Effector CD4-positive, alpha-beta T cell (primary cell): ENCODE measurements at regions not wholly inside any gene's neighbourhood (a gene's known extent, or its start where the extent isn't known, plus 50 kb on each side); places are given as distances from the start of the nearest gene placed in this dataset.

Experiments used
- DNase-seq: peaks from one replicate; pipeline ENCODE4 v3.0.0-alpha.2; 2020

GRCh38 chr2:196249171-196249570 lies 77.8 kb upstream of the STK17B start:
- DNase-seq = no peak

DNA sequence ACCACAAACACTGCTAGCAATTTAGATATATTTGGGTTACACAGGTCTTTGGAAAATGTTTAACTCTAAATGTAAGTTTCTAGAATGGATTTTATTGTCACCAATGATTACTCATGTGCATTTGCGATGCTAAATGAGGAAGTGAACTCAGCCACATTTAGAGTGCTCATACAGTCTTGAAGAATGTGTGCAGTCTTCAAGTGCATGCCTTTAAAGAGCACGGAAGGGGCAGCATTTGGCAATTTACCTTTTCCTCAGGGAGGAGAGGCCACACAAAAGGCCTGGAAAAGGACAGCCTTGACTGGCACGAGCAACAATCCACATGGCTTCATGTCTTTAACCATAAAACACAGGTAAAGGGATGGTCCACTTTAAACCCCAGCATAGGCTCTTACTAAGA lies 78.5 kb upstream of the STK17B start:
- DNase-seq = no peak

DNA sequence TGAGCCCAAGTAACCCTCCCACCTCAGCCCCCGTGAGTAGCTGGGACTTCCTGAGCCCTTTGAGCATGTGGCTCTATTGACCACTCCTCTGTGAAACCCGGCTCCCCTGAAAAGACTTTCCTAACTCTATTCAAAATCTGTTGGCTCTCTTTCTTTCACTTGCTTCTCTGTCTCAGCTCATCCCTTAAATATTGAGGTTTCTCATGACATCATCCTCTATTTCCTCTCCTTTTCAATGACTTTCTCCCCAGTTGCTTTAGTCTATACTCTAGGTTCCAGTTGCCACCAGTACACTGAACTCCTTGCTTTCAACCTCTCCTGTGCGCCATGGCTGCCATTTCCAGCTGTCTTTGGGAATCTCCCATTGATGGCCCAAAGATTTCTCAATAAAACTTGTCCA lies 79.8 kb upstream of the STK17B start:
- no peak for DNase-seq

DNA sequence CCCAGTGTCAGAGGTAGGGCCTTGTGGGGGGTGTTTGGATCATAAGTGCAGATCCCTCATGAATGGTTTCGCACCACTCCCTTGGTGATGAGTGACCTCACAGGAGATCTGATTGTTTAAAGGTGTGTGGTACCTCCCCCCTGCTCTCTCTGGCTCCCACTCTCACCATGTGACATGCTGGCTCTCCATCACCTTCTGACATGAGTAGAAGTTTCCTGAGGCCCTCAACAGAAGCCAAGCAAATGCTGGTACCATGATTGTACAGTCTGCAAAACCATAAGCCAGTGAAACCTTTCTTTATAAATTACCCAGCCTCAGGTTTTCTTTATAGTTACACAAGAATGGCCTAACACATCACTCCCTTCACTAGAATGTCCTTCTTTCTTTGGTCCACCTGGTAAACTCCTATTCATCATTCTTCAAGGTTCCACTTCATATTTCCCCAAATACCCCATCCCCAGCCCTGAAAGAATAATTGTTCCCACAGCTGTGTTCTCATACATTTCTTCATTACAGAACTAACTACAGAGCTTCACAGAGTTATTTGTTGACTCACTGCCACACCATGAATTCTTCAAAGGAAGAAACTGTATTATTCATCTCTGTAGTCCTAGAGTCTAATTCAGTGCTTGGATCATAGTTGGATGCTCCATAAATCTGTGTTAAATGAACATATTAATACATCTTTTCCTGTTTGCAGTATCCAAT lies 81.2 kb upstream of the STK17B start:
- DNase-seq = no peak

- DNase-seq = no peak
Measured at GRCh38 chr2:196253116-196253480, 81.7 kb upstream of the STK17B start.

DNA sequence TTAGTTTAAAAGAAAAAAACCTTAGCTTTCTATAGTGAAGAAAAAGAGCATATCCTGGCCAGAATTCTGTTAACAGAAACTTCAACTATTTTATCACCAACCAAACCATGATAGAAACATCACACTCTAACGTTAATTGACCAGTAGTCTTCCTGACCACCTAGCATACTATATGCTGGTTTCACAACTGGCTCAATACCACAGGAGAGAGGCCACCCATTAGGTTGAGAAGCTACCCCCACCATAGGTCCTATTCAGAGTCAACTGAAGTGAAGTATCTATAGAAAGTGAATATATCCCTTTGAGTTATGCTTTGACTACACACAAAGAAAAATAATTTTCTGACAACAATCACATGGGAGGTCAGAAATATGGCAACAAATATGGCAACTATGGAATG lies 85.2 kb upstream of the STK17B start:
- DNase-seq = no peak

DNA sequence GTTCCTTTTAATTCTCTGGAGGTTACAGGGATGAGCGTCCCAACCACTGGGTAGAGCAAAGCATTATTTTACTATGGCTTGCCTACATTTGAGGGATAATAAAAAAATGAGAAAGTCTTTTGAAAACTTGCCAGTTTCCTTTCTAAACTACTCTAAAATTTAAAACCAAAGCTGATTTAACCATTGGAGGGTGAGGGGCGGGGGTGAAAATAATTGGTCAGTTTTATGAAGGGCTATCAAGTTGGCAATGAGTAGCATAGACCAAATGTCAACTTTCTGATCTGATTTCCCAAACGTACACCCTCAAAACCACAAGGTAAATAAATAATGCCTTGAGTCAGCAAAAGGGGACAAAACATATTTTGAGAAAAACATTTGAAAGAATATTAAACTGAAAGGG lies 85.7 kb upstream of the STK17B start:
- no peak for DNase-seq

- no peak for DNase-seq
Measured at GRCh38 chr2:196258407-196258806, 87.0 kb upstream of the STK17B start.

DNA sequence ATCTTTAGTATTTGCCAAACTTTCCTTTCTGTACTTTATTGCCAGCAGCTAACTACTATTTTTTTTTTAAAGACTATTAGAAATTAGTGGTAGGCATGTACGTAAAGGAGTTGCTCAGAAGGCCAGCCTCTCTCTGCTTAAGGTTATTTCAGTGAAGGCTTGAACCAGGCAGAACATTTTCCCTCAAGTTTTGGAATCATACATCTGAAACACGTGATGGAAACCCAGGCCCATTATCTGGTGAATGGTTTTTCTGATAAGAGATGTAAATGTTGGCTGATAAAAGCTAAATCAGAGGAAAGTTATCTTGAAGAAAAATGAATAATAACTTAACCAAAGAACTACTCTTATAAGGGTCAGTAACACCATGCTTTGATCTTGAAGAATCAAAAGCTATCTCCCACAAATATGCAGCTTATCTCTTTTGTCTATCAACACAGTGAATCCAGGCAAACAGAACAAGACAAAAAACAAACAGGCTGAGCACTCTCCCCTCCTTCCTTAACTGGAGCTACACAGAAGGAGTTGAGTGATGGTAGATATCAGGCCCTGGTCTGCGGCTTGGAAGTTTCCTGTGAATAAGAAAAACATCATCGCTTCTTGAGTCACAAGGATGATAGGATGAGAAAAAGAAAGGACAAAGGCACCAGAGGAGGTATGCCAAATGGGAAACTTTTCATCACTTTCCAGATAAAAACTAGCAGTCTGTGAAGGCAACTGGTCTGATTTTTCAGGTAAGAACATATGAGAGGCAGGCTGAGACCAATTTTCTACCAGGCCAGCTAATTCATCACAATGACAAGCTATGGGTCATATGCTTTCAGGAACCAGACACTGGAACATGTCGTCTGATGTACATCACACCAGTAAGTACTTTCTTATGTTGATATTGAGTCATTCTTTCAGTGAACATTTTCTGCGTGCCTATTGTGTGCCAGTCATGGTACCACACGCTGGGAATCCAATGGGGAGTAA lies 88.4 kb upstream of the STK17B start:
- DNase-seq = peak; percentile 42

DNA sequence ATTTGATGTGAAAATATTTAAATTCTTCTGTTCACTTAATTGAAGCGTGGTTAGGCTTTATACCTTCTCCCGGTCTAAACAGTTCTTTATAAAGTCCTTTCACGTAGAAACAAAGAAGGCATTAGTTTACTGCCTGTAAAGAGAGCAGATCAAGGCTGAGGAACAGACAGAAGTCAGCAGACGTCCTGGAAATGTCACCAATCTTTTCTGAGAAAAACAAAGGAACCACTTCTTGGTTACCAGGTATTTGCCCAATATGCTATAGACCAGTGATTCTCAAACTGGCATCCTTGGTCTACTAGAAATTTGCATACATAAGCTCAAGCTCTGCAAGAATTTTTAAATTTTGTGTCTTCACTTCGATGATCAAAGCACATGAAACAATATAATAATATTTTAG lies 89.2 kb upstream of the STK17B start:
- DNase-seq = no peak

GRCh38 chr2:196262606-196263005 lies 91.2 kb upstream of the STK17B start:
- DNase-seq = no peak

DNA sequence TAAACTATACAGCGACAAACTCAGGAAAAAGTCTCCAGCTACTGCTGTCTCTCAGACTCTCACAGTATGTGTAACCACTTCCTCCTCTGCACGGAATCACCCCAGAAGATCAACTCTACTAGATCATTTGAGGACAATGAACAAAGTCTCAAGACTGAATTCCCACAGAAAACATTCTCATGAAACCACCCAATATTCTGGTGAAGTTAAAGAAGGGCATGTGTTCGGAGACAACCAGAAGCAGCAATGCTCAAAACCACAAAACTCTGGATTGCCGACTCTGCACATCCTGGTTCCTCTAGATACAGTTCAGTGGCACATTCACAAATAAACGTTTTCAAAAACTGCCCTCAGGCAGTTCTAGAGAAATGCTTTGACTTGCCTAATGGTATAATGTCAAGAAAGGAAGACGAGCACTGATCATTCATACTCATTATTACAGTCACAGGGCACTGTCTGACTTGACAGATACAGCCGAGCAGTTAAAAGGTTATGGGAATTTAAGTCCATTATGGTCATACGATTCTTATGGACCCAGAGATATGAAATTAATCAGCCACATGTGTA lies 91.9 kb upstream of the STK17B start:
- peak; percentile 46 for DNase-seq

- no peak for DNase-seq
Measured at GRCh38 chr2:196266351-196266750, 95.0 kb upstream of the STK17B start.

DNA sequence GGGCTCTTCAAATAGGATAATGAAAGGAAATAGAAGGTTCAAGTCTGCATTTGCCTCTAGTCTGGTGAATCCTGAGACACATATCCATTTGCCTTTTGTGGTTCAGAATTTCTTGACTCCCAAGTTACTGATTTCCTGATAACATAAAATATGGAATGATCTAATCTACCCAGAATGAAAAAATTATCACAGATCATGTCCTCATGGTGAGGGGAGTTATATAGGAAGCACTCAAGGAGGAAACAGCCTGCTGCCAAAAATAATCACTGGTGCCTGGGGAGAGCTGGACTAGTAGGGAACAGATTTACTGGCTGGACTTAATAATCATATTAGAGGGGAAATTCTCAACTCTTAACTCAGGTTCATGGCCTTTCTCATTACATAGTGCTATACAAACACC lies 95.5 kb upstream of the STK17B start:
- no peak for DNase-seq

- no peak for DNase-seq
Measured at GRCh38 chr2:196268025-196268424, 96.6 kb upstream of the STK17B start.

GRCh38 chr2:196268538-196269338 lies 97.4 kb upstream of the STK17B start:
- no peak for DNase-seq

GRCh38 chr2:196271795-196272194 lies 100.4 kb upstream of the STK17B start:
- DNase-seq = no peak

DNA sequence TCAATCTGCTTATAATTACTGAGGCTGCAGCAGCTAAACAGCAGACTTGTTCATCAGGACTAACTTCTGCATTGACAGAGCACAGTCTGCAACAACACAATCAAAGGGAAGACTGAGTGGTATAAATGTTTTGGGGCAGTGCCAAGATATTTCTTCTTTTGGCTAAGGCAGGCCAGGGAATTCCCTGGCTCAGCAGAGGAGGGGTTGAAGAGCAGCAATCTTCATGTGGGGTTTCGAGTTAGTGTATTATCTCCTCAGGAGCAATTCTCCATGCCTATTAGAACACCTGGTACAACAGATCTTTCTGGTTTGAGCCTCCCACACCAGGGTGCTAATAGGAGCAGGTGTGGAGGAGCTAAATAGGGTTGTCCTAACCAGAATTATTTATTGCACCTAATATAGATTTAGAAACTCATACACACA lies 103.0 kb upstream of the STK17B start:
- DNase-seq = peak; percentile 13

GRCh38 chr2:196275646-196276352 lies 104.4 kb upstream of the STK17B start:
- no peak for DNase-seq

DNA sequence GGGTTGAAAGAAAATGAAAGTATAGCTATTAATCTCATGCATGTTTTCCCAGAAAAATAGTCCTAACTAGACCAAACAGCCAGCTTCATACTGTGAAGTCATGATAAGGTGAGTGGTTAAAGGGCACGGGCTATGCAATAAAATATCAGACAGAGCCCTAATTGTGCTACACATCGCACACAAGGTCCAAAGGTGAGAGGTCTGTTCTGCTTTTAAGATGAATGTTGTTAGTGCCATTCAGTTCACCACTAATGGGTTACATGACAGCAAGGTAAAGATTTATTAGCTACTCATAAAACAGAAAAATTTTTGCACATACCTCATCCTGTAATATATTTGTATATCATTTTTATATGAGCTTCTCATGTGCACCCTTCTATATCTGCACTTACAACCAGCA lies 105.0 kb upstream of the STK17B start:
- DNase-seq = no peak

DNA sequence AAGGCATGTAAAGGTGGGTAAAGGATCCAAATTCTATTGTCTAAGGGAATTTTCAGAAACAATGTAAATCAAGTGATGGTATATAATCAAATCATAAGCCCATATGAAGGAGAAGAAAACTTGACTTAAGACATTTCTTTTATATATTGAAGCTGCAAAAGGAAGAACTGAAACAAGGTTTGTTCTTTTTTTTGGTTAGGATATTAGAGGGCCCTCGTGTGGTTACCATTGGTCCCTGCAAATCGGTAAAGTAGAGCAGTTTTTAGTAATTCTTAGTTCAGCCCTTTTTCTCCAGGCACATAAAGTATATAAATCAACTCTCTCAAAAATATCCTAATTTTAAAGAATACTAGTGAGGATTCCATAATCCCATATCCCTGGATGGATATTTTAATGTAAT lies 105.6 kb upstream of the STK17B start:
- DNase-seq = no peak

DNA sequence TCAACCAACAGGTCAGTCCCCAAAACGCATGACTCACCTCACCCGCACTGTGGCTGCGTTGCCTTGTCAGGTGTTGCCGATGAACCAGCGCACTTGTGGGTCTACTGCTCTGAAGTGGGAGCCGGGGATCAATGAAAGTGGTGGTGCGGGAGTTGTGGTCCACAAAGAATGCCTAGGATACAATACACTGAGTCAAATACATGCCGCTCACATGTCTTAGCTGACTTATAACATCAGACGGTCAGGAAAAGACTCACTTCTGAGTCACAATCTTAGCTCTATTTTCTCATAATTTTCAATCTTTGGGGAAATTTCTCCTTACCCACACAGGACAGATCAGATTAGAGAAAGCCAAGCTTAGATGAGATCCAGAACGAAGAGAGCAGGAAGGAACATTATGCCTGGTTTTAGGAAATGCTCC lies 107.1 kb upstream of the STK17B start:
- no peak for DNase-seq
